Uterus (tissue), 2 donors: ENCODE measurements at regions not wholly inside any gene's neighbourhood (a gene's known extent, or its start where the extent isn't known, plus 50 kb on each side); places are given as distances from the start of the nearest gene placed in this dataset.

Experiments
- POLR2A ChIP-seq, 2 donors: fragments of 450-650 bp; IDR thresholded peaks; one replicate each; pipeline ENCODE4 v1.6.1; 2016; ENCODE audit warnings: antibody characterized with exemption in 2 of 2, mild to moderate bottlenecking in 1 of 2, moderate library complexity in 1 of 2
- TF ChIP-seq, protein P1 (sequence below), 4 experiments: fragments of 200-600 bp in 2 of 4; fragments of 450-650 bp in 2 of 4; sonication (generic) in 2 of 4; IDR thresholded peaks; one replicate each; pipeline ENCODE4 v1.5.1; 2016 to 2019; ENCODE audit warnings: antibody characterized with exemption in 4 of 4, mild to moderate bottlenecking in 2 of 4, moderate library complexity in 1 of 4

DNA sequence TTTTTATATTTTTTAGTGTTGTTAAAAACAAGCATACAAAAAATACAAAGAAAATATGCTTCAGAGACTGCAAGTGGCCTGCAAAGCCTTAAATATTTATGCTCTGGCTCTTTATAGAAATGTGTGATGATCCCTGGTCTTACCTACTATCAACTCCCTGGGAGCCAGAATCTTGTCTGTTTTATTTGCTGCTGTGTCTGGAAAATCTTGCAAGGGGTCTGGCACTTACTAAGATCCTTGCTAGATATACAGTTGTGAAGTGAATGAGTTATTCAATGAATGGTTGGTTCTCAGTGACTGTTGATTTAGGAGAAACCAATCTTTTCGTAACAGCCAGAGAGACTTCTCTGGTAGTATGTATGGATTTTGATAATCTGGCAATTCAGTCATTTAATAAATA, 521.0 kb upstream of the CFAP20DC start:
- TF ChIP-seq, protein P1, sequence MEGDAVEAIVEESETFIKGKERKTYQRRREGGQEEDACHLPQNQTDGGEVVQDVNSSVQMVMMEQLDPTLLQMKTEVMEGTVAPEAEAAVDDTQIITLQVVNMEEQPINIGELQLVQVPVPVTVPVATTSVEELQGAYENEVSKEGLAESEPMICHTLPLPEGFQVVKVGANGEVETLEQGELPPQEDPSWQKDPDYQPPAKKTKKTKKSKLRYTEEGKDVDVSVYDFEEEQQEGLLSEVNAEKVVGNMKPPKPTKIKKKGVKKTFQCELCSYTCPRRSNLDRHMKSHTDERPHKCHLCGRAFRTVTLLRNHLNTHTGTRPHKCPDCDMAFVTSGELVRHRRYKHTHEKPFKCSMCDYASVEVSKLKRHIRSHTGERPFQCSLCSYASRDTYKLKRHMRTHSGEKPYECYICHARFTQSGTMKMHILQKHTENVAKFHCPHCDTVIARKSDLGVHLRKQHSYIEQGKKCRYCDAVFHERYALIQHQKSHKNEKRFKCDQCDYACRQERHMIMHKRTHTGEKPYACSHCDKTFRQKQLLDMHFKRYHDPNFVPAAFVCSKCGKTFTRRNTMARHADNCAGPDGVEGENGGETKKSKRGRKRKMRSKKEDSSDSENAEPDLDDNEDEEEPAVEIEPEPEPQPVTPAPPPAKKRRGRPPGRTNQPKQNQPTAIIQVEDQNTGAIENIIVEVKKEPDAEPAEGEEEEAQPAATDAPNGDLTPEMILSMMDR (IDR thresholded peaks at IDR 0.05): no peak
- no peak for TF ChIP-seq POLR2A (IDR thresholded peaks at IDR 0.05)
